ENCODE measurements at regions not wholly inside any gene's neighbourhood (a gene's known extent, or its start where the extent isn't known, plus 50 kb on each side); places are given as distances from the start of the nearest gene placed in this dataset.

DNA sequence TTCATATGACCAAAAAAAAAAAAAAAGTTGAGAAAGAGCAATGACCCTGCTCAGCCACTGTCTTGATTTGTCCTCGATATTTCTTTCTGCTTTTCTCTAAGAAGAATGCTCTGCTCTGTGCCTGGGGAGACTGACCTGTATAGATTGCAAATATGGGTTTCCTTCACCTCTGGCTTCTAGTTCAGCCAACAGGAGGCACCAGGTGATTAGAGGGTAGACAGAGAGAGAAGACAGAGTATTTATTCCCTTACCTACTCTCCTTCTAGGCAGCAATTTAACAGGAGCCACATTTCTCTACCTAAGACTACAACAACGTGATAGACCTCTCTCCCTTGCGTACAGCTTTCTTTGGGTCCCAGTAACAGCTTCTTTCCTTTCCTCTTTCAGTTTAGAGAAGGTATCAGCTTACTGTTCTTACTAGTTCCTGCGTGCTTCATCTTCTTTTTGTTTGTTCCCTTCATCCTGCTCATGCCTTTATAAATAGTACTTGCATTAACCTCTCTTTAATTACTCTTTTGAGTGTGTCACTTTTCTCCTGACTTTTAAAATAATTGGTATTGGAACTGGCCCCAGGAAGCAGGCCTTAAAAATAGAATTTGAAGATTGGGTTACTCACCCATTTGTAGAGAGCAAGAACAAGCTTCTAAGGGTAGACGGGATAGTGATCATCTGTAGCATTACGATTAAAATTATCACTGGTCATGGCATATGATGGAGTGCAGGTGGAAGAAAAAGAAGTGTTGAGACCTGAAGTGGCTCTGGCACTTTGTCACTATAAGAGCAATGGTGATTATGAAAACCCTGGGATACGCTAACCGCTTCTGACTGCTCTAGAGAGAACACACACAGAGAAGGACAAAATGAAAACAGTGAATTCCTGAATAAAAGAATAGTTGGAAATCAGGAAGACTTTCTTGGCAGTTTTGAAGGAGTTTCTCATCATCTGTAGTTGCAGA is 161.2 kb upstream of the FSTL4 start:
- no peak for TF ChIP-seq SREBF2 (IDR thresholded peaks at IDR 0.05; ENCODE audit: low read length)
- TF ChIP-seq, protein P1, sequence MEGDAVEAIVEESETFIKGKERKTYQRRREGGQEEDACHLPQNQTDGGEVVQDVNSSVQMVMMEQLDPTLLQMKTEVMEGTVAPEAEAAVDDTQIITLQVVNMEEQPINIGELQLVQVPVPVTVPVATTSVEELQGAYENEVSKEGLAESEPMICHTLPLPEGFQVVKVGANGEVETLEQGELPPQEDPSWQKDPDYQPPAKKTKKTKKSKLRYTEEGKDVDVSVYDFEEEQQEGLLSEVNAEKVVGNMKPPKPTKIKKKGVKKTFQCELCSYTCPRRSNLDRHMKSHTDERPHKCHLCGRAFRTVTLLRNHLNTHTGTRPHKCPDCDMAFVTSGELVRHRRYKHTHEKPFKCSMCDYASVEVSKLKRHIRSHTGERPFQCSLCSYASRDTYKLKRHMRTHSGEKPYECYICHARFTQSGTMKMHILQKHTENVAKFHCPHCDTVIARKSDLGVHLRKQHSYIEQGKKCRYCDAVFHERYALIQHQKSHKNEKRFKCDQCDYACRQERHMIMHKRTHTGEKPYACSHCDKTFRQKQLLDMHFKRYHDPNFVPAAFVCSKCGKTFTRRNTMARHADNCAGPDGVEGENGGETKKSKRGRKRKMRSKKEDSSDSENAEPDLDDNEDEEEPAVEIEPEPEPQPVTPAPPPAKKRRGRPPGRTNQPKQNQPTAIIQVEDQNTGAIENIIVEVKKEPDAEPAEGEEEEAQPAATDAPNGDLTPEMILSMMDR (IDR thresholded peaks at IDR 0.05 in 2 of 3, conservative IDR thresholded peaks at IDR 0.05 in 1 of 3; ENCODE audit: control insufficient read depth in 2 of 3, extremely low read depth in 1 of 3, insufficient read depth in 1 of 3, low read depth in 3 of 3, low read length in 3 of 3) = peak in 1 of 3 experiments; percentile 14; a peak in 1 of 6 replicates
- no peak for TF ChIP-seq NR2C2 (IDR thresholded peaks at IDR 0.05; ENCODE audit: borderline replicate concordance, control insufficient read depth, insufficient read length, low read depth)
- no peak for TF ChIP-seq FOS (IDR thresholded peaks at IDR 0.05; ENCODE audit: borderline replicate concordance, extremely low read depth, insufficient read length)
- no peak for TF ChIP-seq CREB1 (IDR thresholded peaks at IDR 0.05; ENCODE audit: low read depth)
- TF ChIP-seq EZH2 (IDR thresholded peaks at IDR 0.05; ENCODE audit: borderline replicate concordance, control insufficient read depth, low read depth, low read length) = no peak
- no peak for TF ChIP-seq SUPT20H (IDR thresholded peaks at IDR 0.05; ENCODE audit: borderline replicate concordance, control insufficient read depth, low read depth, low read length)
- TF ChIP-seq POLR2A (IDR thresholded peaks at IDR 0.05; ENCODE audit: low read depth, low read length) = no peak
- TF ChIP-seq SMC3 (IDR thresholded peaks at IDR 0.05; ENCODE audit: borderline replicate concordance, low read length) = no peak
